Mesodermal cell (in vitro differentiated cells): ENCODE measurements at regions not wholly inside any gene's neighbourhood (a gene's known extent, or its start where the extent isn't known, plus 50 kb on each side); places are given as distances from the start of the nearest gene placed in this dataset.

Source experiments
- H3K27ac ChIP-seq: 2 replicates; pipeline ENCODE4 v1.7.0; 2013; ENCODE audit warnings: mild to moderate bottlenecking, low read depth, low read length, moderate library complexity; ENCODE audit not compliant: severe bottlenecking
- H3K36me3 ChIP-seq: 2 replicates; pipeline ENCODE4 v1.7.1; 2013; ENCODE audit warnings: mild to moderate bottlenecking, low read length, moderate library complexity; ENCODE audit not compliant: control insufficient read depth, insufficient read depth
- H3K4me1 ChIP-seq: one replicate; pipeline ENCODE4 v1.7.1; 2013; ENCODE audit warnings: mild to moderate bottlenecking, low read length; ENCODE audit not compliant: insufficient read depth, control insufficient read depth, poor library complexity, severe bottlenecking
- H3K4me3 ChIP-seq: 2 replicates; pipeline ENCODE4 v1.7.0; 2013; ENCODE audit warnings: low read length, control low read depth, mild to moderate bottlenecking; ENCODE audit not compliant: insufficient read depth, poor library complexity, severe bottlenecking; ENCODE audit errors: extremely low read depth
- H3K9me3 ChIP-seq: 2 replicates; pipeline ENCODE4 v1.7.1; 2013; ENCODE audit warnings: mild to moderate bottlenecking, low read length, moderate library complexity; ENCODE audit not compliant: control insufficient read depth
- WGBS, 2 experiments: methylation state at CpG; one replicate each; pipeline ENCODE4 v1.1.5; 2013; ENCODE audit warnings: missing lambda C conversion rate in 2 of 2; ENCODE audit not compliant: insufficient coverage in 2 of 2; 5-methylcytosine and 5-hydroxymethylcytosine counted together

DNA sequence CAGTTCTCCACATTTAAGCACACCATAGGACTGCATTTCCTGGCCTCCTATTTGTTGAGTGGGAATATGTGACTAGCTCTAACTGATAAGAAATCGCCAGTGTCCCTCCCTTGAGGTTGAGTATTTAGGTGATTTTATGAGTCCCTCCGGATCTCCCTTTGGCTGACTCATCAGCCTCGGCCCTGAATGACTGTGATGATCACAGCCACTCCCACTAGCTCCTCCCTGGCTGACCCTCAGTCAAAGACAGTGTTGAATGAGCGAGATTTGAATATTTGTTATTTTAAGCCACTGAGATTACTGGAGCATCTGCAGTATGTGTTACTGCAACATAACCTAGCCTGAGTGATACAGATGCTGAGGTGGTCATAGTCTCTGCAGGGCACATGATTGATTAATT, 515.3 kb downstream of the EPHB1 start:
- Histone ChIP-seq H3K4me1 (peaks cover 4% of the 10 kb centered on the region), H3K9me3 (no peaks in the 10 kb centered on the region), H3K36me3 (no peaks in the 10 kb centered on the region), H3K4me3 (no peak overlapping the region), H3K27ac (no peak overlapping the region)
- 20% methylated on average over 2 of the region's 4 CpGs; no CpG with 5 or more reads in 1 of the 2 experiments for WGBS, 2 experiments

- H3K27ac ChIP-seq: no peak overlapping the region
- H3K4me1 ChIP-seq: peaks cover 4% of the 10 kb centered on the region
- H3K9me3 ChIP-seq: no peaks in the 10 kb centered on the region
- no peaks in the 10 kb centered on the region for H3K36me3 ChIP-seq
- WGBS, 2 experiments: 79 to 95% methylated on average over 3 to 4 of the region's 5 CpGs
- no peak overlapping the region for H3K4me3 ChIP-seq
Measured at GRCh38 chr3:135311699-135312098, 516.6 kb downstream of the EPHB1 start.

DNA sequence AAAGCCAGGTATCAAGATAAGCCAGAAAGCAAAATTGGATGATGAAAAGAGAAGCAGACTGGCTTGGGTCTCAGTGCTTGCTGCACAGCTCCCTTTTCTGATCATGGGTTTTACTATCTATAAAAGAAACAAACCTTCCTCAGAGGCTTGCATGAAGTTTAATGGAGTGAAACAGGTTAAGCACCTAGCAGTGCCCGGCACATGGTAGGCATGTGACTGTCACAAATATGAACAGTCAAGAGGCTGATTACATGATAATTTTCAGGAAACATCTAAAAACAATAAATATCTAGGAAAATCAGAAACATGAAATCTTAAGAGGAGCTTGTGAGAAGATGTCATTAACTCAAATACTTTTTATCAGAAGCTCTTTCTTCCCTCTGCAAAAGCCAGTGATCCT, 519.2 kb downstream of the EPHB1 start:
- H3K36me3 ChIP-seq: no peaks in the 10 kb centered on the region
- H3K9me3 ChIP-seq: no peaks in the 10 kb centered on the region
- no peak overlapping the region for H3K4me3 ChIP-seq
- WGBS, 2 experiments: no CpG with 5 or more reads among the region's 1 CpG
- no peak overlapping the region for H3K27ac ChIP-seq
- peaks cover 4% of the 10 kb centered on the region for H3K4me1 ChIP-seq

- H3K4me1 ChIP-seq: no peaks in the 10 kb centered on the region
- whole genome bisulfite sequencing, 2 experiments: 55 to 78% methylated on average over 4 of the region's 5 CpGs
- H3K4me3 ChIP-seq: no peak overlapping the region
- H3K27ac ChIP-seq: no peak overlapping the region
- no peaks in the 10 kb centered on the region for H3K9me3 ChIP-seq
- no peaks in the 10 kb centered on the region for H3K36me3 ChIP-seq
Measured at GRCh38 chr3:135324301-135324700, 529.2 kb downstream of the EPHB1 start.

DNA sequence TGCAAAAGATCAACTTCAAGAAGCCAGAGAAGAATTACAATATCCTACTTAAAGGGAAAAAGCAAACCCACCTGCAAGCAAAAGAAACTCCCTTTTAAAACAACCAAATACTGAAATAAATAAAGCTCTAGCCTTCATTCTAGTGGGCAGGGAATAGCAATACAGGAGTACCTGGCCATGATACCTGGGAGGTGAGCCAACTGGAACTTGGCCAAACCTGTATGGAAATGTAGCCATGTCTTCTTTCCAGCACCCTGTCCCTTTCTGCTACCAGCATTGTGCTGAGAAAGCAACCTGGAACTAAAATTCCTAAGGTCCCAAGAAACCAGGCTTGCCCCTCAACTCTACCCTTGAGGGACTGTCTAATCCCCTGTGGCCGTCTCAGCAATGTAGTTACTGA, 530.0 kb downstream of the EPHB1 start:
- WGBS, 2 experiments: no CpG with 5 or more reads among the region's 1 CpG
- Histone ChIP-seq H3K4me1 (no peaks in the 10 kb centered on the region), H3K27ac (no peak overlapping the region)

DNA sequence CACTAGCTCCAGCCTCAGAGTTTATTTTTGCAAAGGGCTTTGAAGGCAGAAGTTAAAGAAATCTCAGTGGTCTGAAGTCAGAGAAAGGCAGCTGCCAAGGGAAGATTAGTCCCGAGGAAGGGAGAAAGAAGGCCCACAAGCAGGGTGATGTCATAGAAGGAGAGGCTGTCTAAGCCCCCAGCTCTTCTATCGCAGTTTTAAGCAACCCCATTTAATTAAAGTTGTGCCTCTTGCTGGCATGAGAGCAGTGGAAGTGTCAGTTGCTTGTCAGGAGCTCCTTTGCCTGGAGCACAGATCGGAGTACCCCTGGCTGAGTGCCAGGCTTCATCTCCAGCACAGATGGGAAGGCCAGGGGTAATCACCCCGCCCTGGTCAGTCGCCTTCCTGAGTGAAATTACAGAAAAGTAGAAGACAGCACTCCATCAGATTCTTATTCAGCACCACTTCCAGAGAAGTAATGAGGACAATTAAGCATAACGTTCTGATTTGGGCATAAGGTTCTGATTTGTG, 530.7 kb downstream of the EPHB1 start:
- no peaks in the 10 kb centered on the region for H3K4me1 ChIP-seq
- no peak overlapping the region for H3K27ac ChIP-seq
- no peaks in the 10 kb centered on the region for H3K9me3 ChIP-seq
- 75 to 83% methylated on average over 2 to 3 of the region's 6 CpGs for WGBS, 2 experiments
- no peak overlapping the region for H3K4me3 ChIP-seq
- H3K36me3 ChIP-seq: no peaks in the 10 kb centered on the region

More for the DNA sequence above, 530.0 kb downstream of the EPHB1 start:
- Histone ChIP-seq H3K36me3 (no peaks in the 10 kb centered on the region), H3K4me3 (no peak overlapping the region), H3K9me3 (no peaks in the 10 kb centered on the region)

- WGBS, 2 experiments: 100% methylated on average over 1 of the region's 1 CpG
- no peaks in the 10 kb centered on the region for H3K4me1 ChIP-seq
Measured at GRCh38 chr3:135326851-135327250, 531.8 kb downstream of the EPHB1 start.

DNA sequence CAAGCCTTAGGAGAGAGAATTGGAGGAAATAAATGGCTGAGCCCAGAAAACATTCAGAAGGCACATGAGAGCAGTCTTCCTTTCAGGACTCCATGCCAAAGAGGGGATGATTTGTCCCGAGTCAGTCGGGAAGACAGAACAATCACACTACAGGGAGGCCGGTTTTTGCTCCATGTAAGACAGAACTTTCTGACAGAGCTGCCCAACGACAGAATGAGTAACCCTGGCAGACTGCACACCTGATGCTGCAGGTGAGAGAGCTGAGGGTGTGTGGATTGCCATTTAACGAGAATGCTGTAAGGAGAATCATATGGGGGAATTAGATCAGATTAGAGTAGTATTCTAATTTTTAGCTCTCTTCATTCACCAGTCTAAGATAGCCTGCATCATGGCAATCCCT, 533.0 kb downstream of the EPHB1 start:
- Histone ChIP-seq H3K27ac (no peak overlapping the region), H3K4me3 (no peak overlapping the region), H3K36me3 (no peaks in the 10 kb centered on the region), H3K4me1 (no peaks in the 10 kb centered on the region), H3K9me3 (no peaks in the 10 kb centered on the region)
- 89% methylated on average over 4 of the region's 5 CpGs for WGBS, 2 experiments

More at GRCh38 chr3:135326851-135327250, 531.8 kb downstream of the EPHB1 start:
- Histone ChIP-seq H3K4me3 (no peak overlapping the region), H3K36me3 (no peaks in the 10 kb centered on the region), H3K27ac (no peak overlapping the region), H3K9me3 (no peaks in the 10 kb centered on the region)

- Histone ChIP-seq H3K9me3 (no peaks in the 10 kb centered on the region), H3K4me1 (no peaks in the 10 kb centered on the region), H3K36me3 (no peaks in the 10 kb centered on the region), H3K27ac (no peak overlapping the region), H3K4me3 (no peak overlapping the region)
- WGBS, 2 experiments: 82% methylated on average over 2 of the region's 2 CpGs; no CpG with 5 or more reads in 1 of the 2 experiments
Measured at GRCh38 chr3:135329479-135329878, 534.4 kb downstream of the EPHB1 start.

- Histone ChIP-seq H3K36me3 (no peaks in the 10 kb centered on the region), H3K4me1 (peaks cover 5% of the 10 kb centered on the region), H3K9me3 (no peaks in the 10 kb centered on the region), H3K27ac (no peak overlapping the region), H3K4me3 (no peak overlapping the region)
- 33 to 50% methylated on average over 1 of the region's 1 CpG for WGBS, 2 experiments
Measured at GRCh38 chr3:135337192-135337591, 542.1 kb downstream of the EPHB1 start.

GRCh38 chr3:135348690-135349089, 553.6 kb downstream of the EPHB1 start:
- Histone ChIP-seq H3K9me3 (no peaks in the 10 kb centered on the region), H3K27ac (no peak overlapping the region), H3K4me3 (no peak overlapping the region), H3K4me1 (peaks cover 2% of the 10 kb centered on the region), H3K36me3 (no peaks in the 10 kb centered on the region)
- 71 to 89% methylated on average over 1 of the region's 1 CpG for WGBS, 2 experiments
